Heart left ventricle (tissue), 16 donors: ENCODE measurements at regions not wholly inside any gene's neighbourhood (a gene's known extent, or its start where the extent isn't known, plus 50 kb on each side); places are given as distances from the start of the nearest gene placed in this dataset.
"Not testable (repeated sequence)": the region's sequence is repeated elsewhere in the genome, so short reads cannot be mapped to it uniquely, and the experiment has no call there.

Source experiments
- ATAC-seq, 4 donors: fragments of 200-7000 bp; cut with Tn5 transposase; one replicate each; pipeline ENCODE4 v1.9.1; 2020 to 2022; ENCODE audit warnings: moderate library complexity in 4 of 4, mild to moderate bottlenecking in 3 of 4, moderate number of reproducible peaks in 1 of 4
- DNase-seq, 5 donors: peaks; one replicate each; pipeline ENCODE4 v3.0.0-alpha.2; 2020
- H3K27ac ChIP-seq, 12 donors: fragments of 200-600 bp; sonication (generic) in 4 of 12; one replicate each; pipeline versions ENCODE4 v1.5.0 to v1.8.0; 2016 to 2022; ENCODE audit warnings: mild to moderate bottlenecking in 2 of 12
- H3K27me3 ChIP-seq, 9 donors: fragments of 200-600 bp; sonication (generic) in 2 of 9; one replicate each; pipeline versions ENCODE4 v1.5.1 to v1.8.0; 2016 to 2022; ENCODE audit warnings: mild to moderate bottlenecking in 3 of 9
- H3K36me3 ChIP-seq, 9 donors: fragments of 200-600 bp; sonication (generic) in 2 of 9; one replicate each; pipeline versions ENCODE4 v1.5.0 to v1.8.0; 2018 to 2022; ENCODE audit warnings: mild to moderate bottlenecking in 2 of 9
- H3K4me1 ChIP-seq, 12 donors: fragments of 200-600 bp; sonication (generic) in 4 of 12; one replicate each; pipeline versions ENCODE4 v1.5.0 to v1.8.0; 2016 to 2022; ENCODE audit warnings: mild to moderate bottlenecking in 3 of 12
- H3K4me3 ChIP-seq, 12 donors: fragments of 200-600 bp; sonication (generic) in 4 of 12; one replicate each; pipeline versions ENCODE4 v1.5.0 to v1.8.0; 2017 to 2022; ENCODE audit warnings: mild to moderate bottlenecking in 9 of 12, moderate library complexity in 4 of 12
- H3K9me3 ChIP-seq, 12 donors: fragments of 200-600 bp; sonication (generic) in 4 of 12; one replicate each; pipeline versions ENCODE4 v1.5.0 to v1.8.0; 2016 to 2022; ENCODE audit warnings: mild to moderate bottlenecking in 1 of 12
- POLR2A ChIP-seq, 2 donors: fragments of 450-650 bp; IDR thresholded peaks; one replicate each; pipeline ENCODE4 v1.6.1; 2017; ENCODE audit warnings: antibody characterized with exemption in 2 of 2, mild to moderate bottlenecking in 2 of 2, moderate library complexity in 2 of 2
- WGBS, 4 donors: extraction: QIAGEN DNeasy Blood & Tissue Kit in 2 of 4; methylation state at CpG; one replicate each; pipeline versions ENCODE4 v1.1.5 to v1.1.7; 2013 to 2018; 5-methylcytosine and 5-hydroxymethylcytosine counted together
- intact Hi-C, 10 donors: fragments of 100-400 bp; cut with DNase I; formaldehyde crosslinking; loops; one replicate each; pipeline versions ENCODE4 v1.11.1 to v1.14.2; 2022
- TF ChIP-seq, protein P1 (sequence below), 12 donors: fragments of 200-600 bp; sonication (generic) in 4 of 12; IDR thresholded peaks; one replicate each; pipeline versions ENCODE4 v1.5.0 to v1.8.0; 2018 to 2022; ENCODE audit warnings: antibody characterized with exemption in 12 of 12, mild to moderate bottlenecking in 5 of 12
- donor health status: ischemic (EF 13 %, LVEDD 7.1; RV severe dilation, severe dysfunction).
- donor health status: healthy with polysubstance abuse.
- donor health status: DM: no; HTN: yes; CAD: no.
- donor health status: DM: no; HTN: no; CAD: no.
- donor health status: ischemic (EF 25% LVEDD 6.9; RV normal size, moderate dysfunction).
- donor health status: ischemic (EF 25% LVEDD 5.7; RV mildly dilated, moderate dysfunction).
- donor health status: healthy.
- donor health status: DM: yes; HTN: yes; CAD: no.
- donor health status: ischemic (EF 35%, LVEDD 5.7; RV mildly dilated, moderate dysfunction).
- donor health status: nonischemic (EF 11% LVEDD 7.7; RV severe dilation, severe dysfunction).
- donor health status: DM: yes; HTN: yes; CAD: no.
- donor health status: PGD.
- donor health status: ischemic (EF 29% LVEDD 5.4; RV normal size, mild dysfunction).
- donor health status: nonischemic (EF 23%, LVEDD 6.1; RV moderate dilation, normal function).

DNA sequence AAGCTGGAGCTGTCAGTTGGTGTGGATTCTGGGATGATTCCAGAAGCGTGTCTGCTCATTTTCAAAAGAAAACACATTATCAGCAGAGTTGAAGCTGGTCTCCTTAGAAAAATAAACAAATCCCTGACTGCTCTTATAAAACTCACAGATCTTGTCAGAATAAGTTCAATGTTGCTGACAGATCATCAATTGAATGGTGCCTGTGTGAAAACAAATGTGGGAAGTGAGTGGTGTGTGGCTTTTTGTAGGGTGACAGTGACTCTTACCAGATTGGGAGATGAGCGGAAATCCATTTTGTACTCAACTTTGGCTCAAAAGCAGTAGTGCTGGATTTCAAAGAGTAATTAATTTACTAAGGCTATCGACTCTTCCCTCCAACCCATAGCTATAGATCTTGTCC lies 807.8 kb downstream of the RAPGEF2 start:
- Histone ChIP-seq H3K4me1 (no peaks in the 10 kb centered on the region), H3K36me3 (no peaks in the 10 kb centered on the region), H3K27me3 (no peaks in the 10 kb centered on the region), H3K4me3 (no peak overlapping the region), H3K27ac (no peak overlapping the region), H3K9me3 (peaks cover 0 to 4% (median 0%) of the 10 kb centered on the region in 12 donors)
- DNase-seq (no peak), ATAC-seq (no peak)
- intact Hi-C loops, result no loop called here
- no peak for TF ChIP-seq POLR2A (IDR thresholded peaks at IDR 0.05)
- WGBS, 4 donors, result 58 to 68% (median 65%) methylated on average over 3 of the region's 3 CpGs

DNA sequence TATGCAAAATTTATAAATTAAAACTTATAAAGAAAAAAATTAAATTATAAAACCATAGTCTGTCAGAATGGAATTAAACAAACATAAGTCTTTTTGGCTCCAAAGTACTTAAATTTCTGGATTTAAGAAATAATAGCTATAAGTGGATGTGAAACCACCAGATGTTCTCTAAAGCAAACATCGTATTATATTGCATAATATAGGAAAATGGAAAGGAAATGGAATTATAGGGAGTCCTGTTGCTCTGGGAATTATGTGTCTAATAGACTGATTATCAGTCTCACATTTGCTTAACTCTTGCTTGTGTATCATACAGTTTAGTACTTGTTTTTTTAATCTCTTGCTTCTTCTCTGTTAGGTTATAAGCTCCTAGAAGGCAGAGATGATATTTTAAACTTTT lies 819.2 kb downstream of the RAPGEF2 start:
- intact Hi-C loops, result no loop called here
- no peak for TF ChIP-seq POLR2A (IDR thresholded peaks at IDR 0.05)

DNA sequence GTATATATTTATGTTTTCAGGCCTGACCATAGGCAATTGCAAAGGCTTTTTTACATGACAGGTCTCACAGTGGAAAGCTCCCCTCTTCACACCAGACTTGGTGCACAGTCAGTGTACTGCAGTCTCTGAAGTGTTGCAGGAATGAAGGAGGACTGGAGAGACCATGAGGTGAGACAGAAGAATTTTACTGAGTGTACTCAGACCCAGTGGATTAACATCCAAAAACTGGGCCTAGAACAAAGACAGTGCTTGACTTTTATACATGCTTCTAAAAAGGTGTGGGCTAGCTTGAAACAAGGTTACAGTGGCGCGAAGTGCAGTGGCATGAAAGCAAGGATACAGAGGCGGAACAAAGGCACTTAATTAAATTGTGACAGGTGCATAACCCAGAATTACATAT lies 822.9 kb downstream of the RAPGEF2 start:
- H3K36me3 ChIP-seq, result no peaks in the 10 kb centered on the region
- intact Hi-C loops, result no loop called here

More for the DNA sequence above, 819.2 kb downstream of the RAPGEF2 start:
- Histone ChIP-seq H3K36me3 (no peaks in the 10 kb centered on the region), H3K4me1 (no peaks in the 10 kb centered on the region), H3K4me3 (no peak overlapping the region), H3K27me3 (no peaks in the 10 kb centered on the region), H3K9me3 (peaks cover 0 to 30% (median 17%) of the 10 kb centered on the region in 12 donors), H3K27ac (no peak overlapping the region)
- 55 to 61% (median 59%) methylated on average over 1 of the region's 1 CpG for WGBS, 4 donors
- ATAC-seq, result no peak
- DNase-seq, result no peak

DNA sequence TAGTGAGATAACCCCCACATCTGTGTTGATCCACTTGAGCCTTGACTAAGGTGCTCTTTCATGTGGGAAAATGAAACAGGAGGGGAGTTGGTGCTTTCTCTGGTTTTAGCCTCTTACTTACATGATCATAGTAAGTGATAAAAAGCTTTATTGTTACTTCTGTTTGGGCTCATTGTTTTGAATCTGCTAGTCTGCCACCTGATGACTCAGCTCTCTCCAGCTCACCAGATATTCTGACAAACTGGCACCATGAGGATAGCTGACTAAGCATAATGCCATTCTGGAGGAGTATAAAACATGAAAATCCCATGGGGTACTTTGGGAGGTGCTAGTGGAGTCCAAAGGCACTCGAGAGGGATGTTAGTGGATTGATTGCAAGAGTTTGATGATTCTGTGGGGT lies 824.0 kb downstream of the RAPGEF2 start:
- DNase-seq (no peak), ATAC-seq (no peak)
- intact Hi-C loops, result no loop called here
- TF ChIP-seq, protein P1, sequence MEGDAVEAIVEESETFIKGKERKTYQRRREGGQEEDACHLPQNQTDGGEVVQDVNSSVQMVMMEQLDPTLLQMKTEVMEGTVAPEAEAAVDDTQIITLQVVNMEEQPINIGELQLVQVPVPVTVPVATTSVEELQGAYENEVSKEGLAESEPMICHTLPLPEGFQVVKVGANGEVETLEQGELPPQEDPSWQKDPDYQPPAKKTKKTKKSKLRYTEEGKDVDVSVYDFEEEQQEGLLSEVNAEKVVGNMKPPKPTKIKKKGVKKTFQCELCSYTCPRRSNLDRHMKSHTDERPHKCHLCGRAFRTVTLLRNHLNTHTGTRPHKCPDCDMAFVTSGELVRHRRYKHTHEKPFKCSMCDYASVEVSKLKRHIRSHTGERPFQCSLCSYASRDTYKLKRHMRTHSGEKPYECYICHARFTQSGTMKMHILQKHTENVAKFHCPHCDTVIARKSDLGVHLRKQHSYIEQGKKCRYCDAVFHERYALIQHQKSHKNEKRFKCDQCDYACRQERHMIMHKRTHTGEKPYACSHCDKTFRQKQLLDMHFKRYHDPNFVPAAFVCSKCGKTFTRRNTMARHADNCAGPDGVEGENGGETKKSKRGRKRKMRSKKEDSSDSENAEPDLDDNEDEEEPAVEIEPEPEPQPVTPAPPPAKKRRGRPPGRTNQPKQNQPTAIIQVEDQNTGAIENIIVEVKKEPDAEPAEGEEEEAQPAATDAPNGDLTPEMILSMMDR (IDR thresholded peaks at IDR 0.05), result no peak
- no peak for TF ChIP-seq POLR2A (IDR thresholded peaks at IDR 0.05)
- WGBS, 4 donors, result 51 to 68% (median 60%) methylated on average over 1 of the region's 1 CpG
- H3K9me3 ChIP-seq, result peaks cover 0 to 47% (median 19%) of the 10 kb centered on the region in 12 donors
- H3K27ac ChIP-seq, result no peak overlapping the region
- H3K27me3 ChIP-seq, result no peaks in the 10 kb centered on the region
- no peaks in the 10 kb centered on the region for H3K36me3 ChIP-seq
- H3K4me1 ChIP-seq, result no peaks in the 10 kb centered on the region
- no peak overlapping the region for H3K4me3 ChIP-seq

More for the DNA sequence above, 822.9 kb downstream of the RAPGEF2 start:
- no peaks in the 10 kb centered on the region for H3K4me1 ChIP-seq
- peaks cover 0 to 47% (median 19%) of the 10 kb centered on the region in 12 donors for H3K9me3 ChIP-seq
- ATAC-seq, result no peak
- TF ChIP-seq POLR2A (IDR thresholded peaks at IDR 0.05), result no peak
- TF ChIP-seq, protein P1 (IDR thresholded peaks at IDR 0.05), result no peak
- no peak for DNase-seq
- H3K27ac ChIP-seq, result no peak overlapping the region
- H3K4me3 ChIP-seq, result no peak overlapping the region
- H3K27me3 ChIP-seq, result no peaks in the 10 kb centered on the region
- 85 to 93% (median 91%) methylated on average over 3 of the region's 3 CpGs for WGBS, 4 donors

DNA sequence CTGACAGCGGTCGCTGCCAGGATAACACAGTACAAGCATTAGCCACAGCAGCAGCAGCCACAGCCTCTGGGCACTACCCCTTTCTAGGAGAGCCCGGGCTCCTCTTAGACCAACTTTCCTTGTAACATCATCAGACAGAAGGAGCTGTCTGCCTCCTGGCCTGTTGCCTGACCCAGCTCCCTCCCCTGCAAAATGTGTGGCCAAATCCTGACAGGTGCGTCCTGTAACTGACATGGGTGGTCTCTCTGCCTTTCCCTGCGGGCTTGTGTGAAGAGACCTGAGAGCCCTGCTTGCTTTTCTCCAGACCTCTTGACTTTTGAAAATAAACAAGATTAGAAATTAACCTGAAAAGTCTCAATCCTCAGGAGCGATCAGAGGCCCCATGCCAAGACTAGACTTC lies 824.9 kb downstream of the RAPGEF2 start:
- 76 to 94% (median 87%) methylated on average over 5 to 6 of the region's 6 CpGs for WGBS, 4 donors
- DNase-seq, result no peak
- no peak overlapping the region for H3K27ac ChIP-seq
- no peaks in the 10 kb centered on the region for H3K4me1 ChIP-seq
- H3K4me3 ChIP-seq, result no peak overlapping the region
- TF ChIP-seq, protein P1 (IDR thresholded peaks at IDR 0.05), result no peak
- no peak for TF ChIP-seq POLR2A (IDR thresholded peaks at IDR 0.05)
- ATAC-seq, result no peak
- H3K9me3 ChIP-seq, result peaks cover 0 to 47% (median 19%) of the 10 kb centered on the region in 12 donors
- intact Hi-C loops, result no loop called here
- H3K27me3 ChIP-seq, result no peaks in the 10 kb centered on the region
- H3K36me3 ChIP-seq, result no peaks in the 10 kb centered on the region

DNA sequence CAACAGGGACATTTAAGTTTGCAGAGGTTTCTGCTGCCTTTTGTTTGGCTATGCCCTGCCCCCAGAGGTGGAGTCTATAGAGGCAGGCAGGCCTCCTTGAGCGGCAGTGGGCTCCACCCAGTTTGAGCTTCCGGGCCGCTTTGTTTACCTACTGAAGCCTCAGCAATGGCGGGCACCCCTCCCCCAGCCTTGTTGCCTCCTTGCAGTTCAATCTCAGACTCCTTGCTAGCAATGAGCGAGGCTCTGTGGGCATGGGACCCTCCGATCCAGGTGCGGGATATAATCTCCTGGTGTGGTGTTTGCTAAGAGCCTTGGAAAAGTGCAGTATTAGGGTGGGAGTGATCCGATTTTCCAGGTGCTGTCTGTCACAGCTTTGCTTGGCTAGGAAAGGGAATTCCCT lies 831.7 kb downstream of the RAPGEF2 start:
- H3K27ac ChIP-seq, H3K27me3 ChIP-seq, H3K4me1 ChIP-seq, H3K4me3 ChIP-seq, intact Hi-C loops, H3K36me3 ChIP-seq, DNase-seq, ATAC-seq: not testable (repeated sequence)
- WGBS, 4 donors, result 88 to 96% (median 93%) methylated on average over 7 to 8 of the region's 8 CpGs
- H3K9me3 ChIP-seq, result peaks cover 0 to 23% (median 4%) of the 10 kb centered on the region in 12 donors
